ENCODE measurements at regions not wholly inside any gene's neighbourhood (a gene's known extent, or its start where the extent isn't known, plus 50 kb on each side); places are given as distances from the start of the nearest gene placed in this dataset.
A peak's percentile ranks its signal among the peaks of the same experiment; 100 is the strongest.

- dilution Hi-C loops (cut with MboI; ENCODE audit: extremely low pct_ligation_motif_present, low sequenced_read_pairs), result no loop called here
These were observed 219.4 kb upstream of the CELF2 start for GRCh38 chr10:10798102-10798863.

More at GRCh38 chr10:10798102-10798863, 219.4 kb upstream of the CELF2 start:
- no peaks in the 10 kb centered on the region for H3K9me1 ChIP-seq (replicated peaks; ENCODE audit: control insufficient read depth, extremely low read depth, insufficient read depth, low read length)
- BruUV-seq (replicated peaks), result no TSS peak
- DNase-seq (ENCODE audit: low read depth, low spot score), result peak; percentile 49
- no peak overlapping the region for H3K4me3 ChIP-seq (replicated peaks in 1 of 3; ENCODE audit: insufficient read depth in 1 of 3, low read depth in 1 of 3, low read length in 3 of 3)
- H3K9me3 ChIP-seq (replicated peaks; ENCODE audit: control insufficient read depth, insufficient read depth, low read length), result no peaks in the 10 kb centered on the region
- H3K4me2 ChIP-seq (ENCODE audit: insufficient read depth, low read length), result peak overlapping the region; percentile 79
- no peaks in the 10 kb centered on the region for H3K79me2 ChIP-seq (ENCODE audit: control insufficient read depth, insufficient read depth, low read length)
- H4K20me1 ChIP-seq (replicated peaks; ENCODE audit: control insufficient read depth, extremely low read depth, insufficient read depth, low read length), result no peaks in the 10 kb centered on the region
- no peaks in the 10 kb centered on the region for H3K27me3 ChIP-seq (ENCODE audit: control insufficient read depth in 2 of 2, insufficient read depth in 2 of 2, low read length in 2 of 2)
- CTCF ChIA-PET, result interaction anchor here (1.0 to 2.6 kb wide), 5 partner anchors 11 to 237 kb away, joined by 3 to 12 read pairs (median 3); no protein-coding TSS in a partner anchor
- peaks cover 34% of the 10 kb centered on the region for H3K4me1 ChIP-seq (ENCODE audit: control insufficient read depth, extremely low read depth, insufficient read depth, low read length)
- intact Hi-C loops (cut with micrococcal nuclease), result loop anchor here (10.0 kb wide), 1 partner anchor 477 kb away; no protein-coding TSS in a partner anchor
- peak overlapping the region; percentile 88 for H3K27ac ChIP-seq (ENCODE audit: insufficient read depth, low read depth, low read length)
- H3K36me3 ChIP-seq (ENCODE audit: control insufficient read depth in 2 of 2, extremely low read depth in 1 of 2, insufficient read depth in 2 of 2, low read length in 2 of 2), result no peaks in the 10 kb centered on the region
- TF ChIP-seq CTCF (IDR thresholded peaks at IDR 0.05; ENCODE audit: extremely low read depth in 1 of 2, insufficient read depth in 1 of 2, low read depth in 1 of 2, low read length in 2 of 2), result no peak
- peak; percentile 25 for TF ChIP-seq POLR2A (IDR thresholded peaks at IDR 0.05; ENCODE audit: low read depth, low read length)
- peak overlapping the region; percentile 71 for H3K9ac ChIP-seq (replicated peaks; ENCODE audit: extremely low read depth, insufficient read depth, low read length)
- POLR2A ChIA-PET, result interaction anchor here (1.0 kb wide), 1 partner anchor 11 kb away, joined by 3 read pairs; no protein-coding TSS in a partner anchor
- no peak for FAIRE-seq
- H2AFZ ChIP-seq (ENCODE audit: low read depth, low read length), result peak overlapping the region; percentile 89

Measured in endothelial cell of umbilical vein (primary cell).